Upper lobe of right lung (tissue), 1 donor: ENCODE measurements at regions not wholly inside any gene's neighbourhood (a gene's known extent, or its start where the extent isn't known, plus 50 kb on each side); places are given as distances from the start of the nearest gene placed in this dataset.

ENCODE experiments used
- ATAC-seq: fragments of 200-7000 bp; cut with Tn5 transposase; one replicate; pipeline ENCODE4 v1.9.1; 2020; ENCODE audit warnings: mild to moderate bottlenecking, moderate library complexity
- DNase-seq: peaks from one replicate; pipeline ENCODE4 v3.0.0-alpha.2; 2020
- H3K27ac ChIP-seq: fragments of 200-600 bp; one replicate; pipeline ENCODE4 v1.8.0; 2022
- H3K27me3 ChIP-seq: fragments of 200-600 bp; one replicate; pipeline ENCODE4 v1.8.0; 2022; ENCODE audit warnings: mild to moderate bottlenecking
- H3K36me3 ChIP-seq: fragments of 200-600 bp; one replicate; pipeline ENCODE4 v1.8.0; 2022
- H3K4me1 ChIP-seq: fragments of 200-600 bp; one replicate; pipeline ENCODE4 v1.8.0; 2022
- H3K4me3 ChIP-seq: fragments of 200-600 bp; one replicate; pipeline ENCODE4 v1.8.0; 2022; ENCODE audit warnings: mild to moderate bottlenecking
- H3K9me3 ChIP-seq: fragments of 200-600 bp; one replicate; pipeline ENCODE4 v1.8.0; 2022
- intact Hi-C: fragments of 100-400 bp; cut with DNase I; formaldehyde crosslinking; loops from one replicate; pipeline ENCODE4 v1.11.0; 2022
- TF ChIP-seq, protein P1 (sequence below): fragments of 200-600 bp; IDR thresholded peaks from one replicate; pipeline ENCODE4 v1.8.0; 2022; ENCODE audit warnings: antibody characterized with exemption
- donor health status: DM: no; HTN: yes; CAD: no; lungs with severe emphysema.

DNA sequence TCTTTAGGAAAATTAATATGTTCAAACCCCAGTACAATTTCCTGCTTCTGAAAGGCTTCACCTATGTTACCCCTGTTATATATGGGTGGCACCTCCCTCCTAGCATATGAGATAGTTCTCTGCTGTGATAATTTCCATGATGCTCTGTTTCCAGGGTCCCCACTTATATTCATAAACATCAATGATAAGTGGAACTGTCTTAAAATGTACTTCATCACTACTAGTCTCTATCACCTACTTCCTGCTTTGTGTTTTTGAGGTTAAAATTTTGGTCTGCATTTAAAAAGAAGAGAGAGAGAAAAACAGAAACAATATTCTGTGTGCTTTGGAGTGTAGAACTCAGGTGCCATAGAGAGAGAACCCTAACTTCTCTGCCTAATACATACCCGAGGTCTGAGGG lies 234.7 kb downstream of the HTR1A start:
- Histone ChIP-seq H3K27ac (no peak overlapping the region), H3K9me3 (no peaks in the 10 kb centered on the region), H3K4me1 (no peaks in the 10 kb centered on the region), H3K36me3 (no peaks in the 10 kb centered on the region), H3K27me3 (no peaks in the 10 kb centered on the region), H3K4me3 (no peak overlapping the region)
- intact Hi-C loops, result no loop called here
- DNase-seq (no peak), ATAC-seq (no peak)
- TF ChIP-seq, protein P1, sequence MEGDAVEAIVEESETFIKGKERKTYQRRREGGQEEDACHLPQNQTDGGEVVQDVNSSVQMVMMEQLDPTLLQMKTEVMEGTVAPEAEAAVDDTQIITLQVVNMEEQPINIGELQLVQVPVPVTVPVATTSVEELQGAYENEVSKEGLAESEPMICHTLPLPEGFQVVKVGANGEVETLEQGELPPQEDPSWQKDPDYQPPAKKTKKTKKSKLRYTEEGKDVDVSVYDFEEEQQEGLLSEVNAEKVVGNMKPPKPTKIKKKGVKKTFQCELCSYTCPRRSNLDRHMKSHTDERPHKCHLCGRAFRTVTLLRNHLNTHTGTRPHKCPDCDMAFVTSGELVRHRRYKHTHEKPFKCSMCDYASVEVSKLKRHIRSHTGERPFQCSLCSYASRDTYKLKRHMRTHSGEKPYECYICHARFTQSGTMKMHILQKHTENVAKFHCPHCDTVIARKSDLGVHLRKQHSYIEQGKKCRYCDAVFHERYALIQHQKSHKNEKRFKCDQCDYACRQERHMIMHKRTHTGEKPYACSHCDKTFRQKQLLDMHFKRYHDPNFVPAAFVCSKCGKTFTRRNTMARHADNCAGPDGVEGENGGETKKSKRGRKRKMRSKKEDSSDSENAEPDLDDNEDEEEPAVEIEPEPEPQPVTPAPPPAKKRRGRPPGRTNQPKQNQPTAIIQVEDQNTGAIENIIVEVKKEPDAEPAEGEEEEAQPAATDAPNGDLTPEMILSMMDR, result no peak

DNA sequence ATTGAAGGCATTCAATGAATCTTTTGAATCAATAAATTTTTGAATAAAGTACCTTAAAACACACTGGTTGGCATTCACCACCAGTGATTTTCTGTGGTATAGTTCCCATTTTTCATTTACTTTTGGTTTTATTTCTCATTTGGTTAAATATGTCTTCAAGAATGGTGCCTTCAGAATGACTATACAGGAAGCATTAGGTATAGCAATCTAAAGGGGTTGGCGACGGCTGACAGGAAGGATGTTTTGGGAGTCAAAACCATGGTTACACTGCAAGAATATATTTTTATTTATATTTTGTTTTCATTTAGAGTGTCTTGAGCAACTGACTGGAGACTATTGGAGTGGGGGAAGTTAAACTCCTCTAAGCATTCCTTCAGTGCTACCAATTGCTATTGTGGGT lies 235.7 kb downstream of the HTR1A start:
- intact Hi-C loops, result no loop called here
- DNase-seq, result no peak

DNA sequence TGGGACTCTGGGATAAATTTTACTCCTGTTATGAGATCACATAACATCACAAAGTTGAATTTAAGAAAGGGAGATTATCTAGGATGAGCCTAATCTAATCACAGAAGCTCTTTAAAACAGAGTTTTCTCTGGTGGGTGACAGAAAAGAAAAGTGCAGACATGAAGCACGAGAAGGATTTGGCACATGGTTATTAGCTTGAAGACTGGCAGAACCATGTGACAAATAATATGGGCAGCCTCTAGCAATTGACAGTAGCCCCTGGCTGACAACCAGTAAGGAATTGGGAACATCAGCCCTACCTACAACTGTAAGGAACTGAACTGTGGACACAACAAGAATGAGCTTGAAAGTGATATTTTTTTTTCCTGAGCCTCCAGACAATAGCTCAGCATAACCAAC lies 243.1 kb downstream of the HTR1A start:
- H3K27me3 ChIP-seq, result no peaks in the 10 kb centered on the region
- DNase-seq (no peak), ATAC-seq (no peak)
- no peak overlapping the region for H3K27ac ChIP-seq
- TF ChIP-seq, protein P1, result no peak
- no peaks in the 10 kb centered on the region for H3K36me3 ChIP-seq
- no peaks in the 10 kb centered on the region for H3K9me3 ChIP-seq
- intact Hi-C loops, result no loop called here
- no peaks in the 10 kb centered on the region for H3K4me1 ChIP-seq
- no peak overlapping the region for H3K4me3 ChIP-seq

More for the DNA sequence above, 235.7 kb downstream of the HTR1A start:
- H3K27ac ChIP-seq, result no peak overlapping the region
- H3K9me3 ChIP-seq, result no peaks in the 10 kb centered on the region
- H3K4me1 ChIP-seq, result no peaks in the 10 kb centered on the region
- no peak for ATAC-seq
- H3K27me3 ChIP-seq, result no peaks in the 10 kb centered on the region
- TF ChIP-seq, protein P1, result no peak
- no peaks in the 10 kb centered on the region for H3K36me3 ChIP-seq
- H3K4me3 ChIP-seq, result no peak overlapping the region

DNA sequence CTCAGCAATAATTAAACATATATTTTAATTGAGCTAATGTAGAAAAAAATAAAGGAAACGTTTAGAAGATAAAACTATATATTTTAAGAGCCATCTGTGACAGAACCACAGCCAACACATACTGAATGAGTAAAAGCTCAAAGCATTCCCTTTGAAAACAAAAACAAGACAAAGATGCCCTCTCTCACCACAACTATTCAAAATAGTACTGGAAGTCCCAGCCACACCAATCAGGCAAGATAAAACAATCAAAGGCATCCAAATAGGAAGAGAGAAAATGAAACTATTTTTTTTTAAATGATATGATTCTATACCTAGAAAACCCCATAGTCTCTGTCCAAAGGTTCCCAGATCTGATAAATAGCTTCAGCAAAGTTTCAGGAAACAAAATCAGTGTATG lies 262.0 kb downstream of the HTR1A start:
- Histone ChIP-seq H3K4me1 (no peaks in the 10 kb centered on the region), H3K27ac (no peak overlapping the region), H3K4me3 (no peak overlapping the region), H3K9me3 (no peaks in the 10 kb centered on the region), H3K36me3 (no peaks in the 10 kb centered on the region), H3K27me3 (no peaks in the 10 kb centered on the region)
- DNase-seq (no peak), ATAC-seq (no peak)
- intact Hi-C loops, result no loop called here
- TF ChIP-seq, protein P1, result no peak

DNA sequence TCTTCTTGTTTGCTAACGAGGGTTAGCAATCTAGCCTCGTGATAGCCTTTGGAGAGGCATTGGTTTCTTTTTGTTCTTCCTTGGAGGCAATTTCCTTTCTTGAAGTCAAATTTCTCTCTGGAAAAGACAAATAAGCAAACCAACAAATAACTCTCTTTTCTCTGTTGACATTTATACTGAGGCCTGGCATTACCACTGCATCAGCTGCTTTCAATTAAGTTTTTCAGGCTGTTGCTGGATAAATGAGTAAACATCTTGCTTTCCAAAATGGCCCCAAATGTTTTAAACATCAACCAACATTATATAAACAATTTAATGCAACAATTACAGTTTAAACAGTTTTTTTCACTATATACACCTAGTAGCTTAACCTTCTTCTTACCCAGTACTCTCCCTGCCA lies 264.4 kb downstream of the HTR1A start:
- Histone ChIP-seq H3K27ac (no peak overlapping the region), H3K9me3 (no peaks in the 10 kb centered on the region), H3K36me3 (no peaks in the 10 kb centered on the region), H3K4me1 (no peaks in the 10 kb centered on the region), H3K27me3 (no peaks in the 10 kb centered on the region), H3K4me3 (no peak overlapping the region)
- intact Hi-C loops, result no loop called here
- TF ChIP-seq, protein P1, result no peak
- ATAC-seq (no peak), DNase-seq (no peak)

DNA sequence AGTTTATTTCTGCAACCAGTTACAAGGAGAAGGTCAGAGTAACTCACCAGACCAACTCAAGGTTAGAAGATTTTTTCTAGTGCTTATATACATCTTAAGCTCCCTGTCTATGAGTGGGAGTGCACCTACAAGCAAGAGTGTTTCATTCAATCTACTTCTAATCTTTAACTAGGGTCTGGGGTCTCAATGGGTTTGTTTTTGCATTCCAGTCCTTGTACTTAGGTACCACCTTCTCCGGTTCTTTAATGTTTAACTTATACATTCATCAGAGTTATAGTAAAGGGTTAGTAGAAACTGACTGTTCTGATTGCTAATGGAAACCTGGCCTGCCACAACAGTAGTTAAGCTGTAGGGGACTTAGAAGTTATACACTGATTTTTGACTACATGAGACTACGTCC lies 271.7 kb downstream of the HTR1A start:
- intact Hi-C loops, result no loop called here
- no peaks in the 10 kb centered on the region for H3K27me3 ChIP-seq
- no peaks in the 10 kb centered on the region for H3K36me3 ChIP-seq
- no peaks in the 10 kb centered on the region for H3K4me1 ChIP-seq
- H3K9me3 ChIP-seq, result no peaks in the 10 kb centered on the region
- H3K27ac ChIP-seq, result no peak overlapping the region
- TF ChIP-seq, protein P1, result no peak
- no peak overlapping the region for H3K4me3 ChIP-seq
- DNase-seq (no peak), ATAC-seq (no peak)
